Liver (tissue), 3 donors: ENCODE measurements at regions not wholly inside any gene's neighbourhood (a gene's known extent, or its start where the extent isn't known, plus 50 kb on each side); places are given as distances from the start of the nearest gene placed in this dataset.

Experiments used
- CTCF ChIP-seq: fragments of 150-350 bp; IDR thresholded peaks from 2 replicates; pipeline ENCODE4 v1.5.1; 2017; ENCODE audit warnings: improper control_type of control experiment, low read depth, low read length; ENCODE audit not compliant: missing input control
- EGR1 ChIP-seq, 2 donors: IDR thresholded peaks; 2 replicates each; pipeline ENCODE4 v1.6.1; 2016 to 2018; ENCODE audit warnings: antibody characterized with exemption in 2 of 2, low read depth in 2 of 2
- FOXA1 ChIP-seq: IDR thresholded peaks from 2 replicates; pipeline ENCODE4 v1.6.1; 2016; ENCODE audit warnings: antibody characterized with exemption
- MAX ChIP-seq: IDR thresholded peaks from 2 replicates; pipeline ENCODE4 v1.6.1; 2016; ENCODE audit warnings: antibody characterized with exemption
- REST ChIP-seq: IDR thresholded peaks from 2 replicates; pipeline ENCODE4 v1.6.1; 2016; ENCODE audit warnings: antibody characterized with exemption, mild to moderate bottlenecking
- TAF1 ChIP-seq: conservative IDR thresholded peaks from 2 replicates; pipeline ENCODE4 v1.6.1; 2016; ENCODE audit warnings: antibody characterized with exemption, mild to moderate bottlenecking
- ZBTB33 ChIP-seq: IDR thresholded peaks from 2 replicates; pipeline ENCODE4 v1.6.1; 2016; ENCODE audit warnings: antibody characterized with exemption
- donor health status: healthy.
- donor health status: healthy.

GRCh38 chr3:164521644-164522043, 556.7 kb downstream of the SI start:
- TF ChIP-seq MAX: no peak
- TF ChIP-seq REST: no peak
- TF ChIP-seq CTCF: no peak
- no peak for TF ChIP-seq EGR1 (IDR thresholded peaks at IDR 0.05; ENCODE audit: low read depth in 2 of 2)
- no peak for TF ChIP-seq TAF1
- no peak for TF ChIP-seq FOXA1
- no peak for TF ChIP-seq ZBTB33
